Pancreas (tissue), 10 donors: ENCODE measurements at regions not wholly inside any gene's neighbourhood (a gene's known extent, or its start where the extent isn't known, plus 50 kb on each side); places are given as distances from the start of the nearest gene placed in this dataset.
A peak's percentile ranks its signal among the peaks of the same experiment; 100 is the strongest.

Source experiments
- ATAC-seq, 4 donors: fragments of 200-7000 bp; cut with Tn5 transposase; one replicate each; pipeline versions ENCODE4 v1.8.0 to v1.9.1; 2020; ENCODE audit warnings: mild to moderate bottlenecking in 4 of 4, moderate library complexity in 4 of 4
- DNase-seq, 6 donors: peaks; one replicate each; pipeline ENCODE4 v3.0.0-alpha.2; 2020
- FAIRE-seq: peaks from 2 replicates; lab custom pipeline; 2012; peaks lifted over from hg19 to GRCh38; lab: Jason Lieb, UNC
- H3K27ac ChIP-seq, 4 donors: fragments of 200-600 bp; sonication (generic); 1 replicate in 3 of 4; 2 replicates in 1 of 4; pipeline versions ENCODE4 v1.5.0 to v1.8.0; 2020
- H3K27me3 ChIP-seq, 4 donors: fragments of 200-600 bp; one replicate each; pipeline ENCODE4 v1.8.0; 2021
- H3K36me3 ChIP-seq, 3 donors: fragments of 200-600 bp; sonication (generic) in 1 of 3; one replicate each; pipeline versions ENCODE4 v1.5.0 to v1.8.0; 2020 to 2021
- H3K4me1 ChIP-seq, 3 donors: fragments of 200-600 bp; one replicate each; pipeline ENCODE4 v1.8.0; 2021
- H3K4me3 ChIP-seq, 4 donors: fragments of 200-600 bp; sonication (generic) in 2 of 4; one replicate each; pipeline versions ENCODE4 v1.5.0 to v1.8.0; 2020 to 2021
- H3K9me3 ChIP-seq, 4 donors: fragments of 200-600 bp; one replicate each; pipeline ENCODE4 v1.8.0; 2021
- CTCF ChIP-seq, 4 donors: fragments of 200-600 bp; sonication (generic) in 3 of 4; IDR thresholded peaks; one replicate each; pipeline versions ENCODE4 v1.5.0 to v1.8.0; 2021; ENCODE audit warnings: antibody characterized with exemption in 4 of 4
- WGBS, 2 donors: extraction: QIAGEN DNeasy Blood & Tissue Kit; methylation state at CpG; one replicate each; pipeline ENCODE4 v1.1.7; 2013; 5-methylcytosine and 5-hydroxymethylcytosine counted together
- intact Hi-C, 3 donors: fragments of 100-400 bp; cut with DNase I; formaldehyde crosslinking; loops; one replicate each; pipeline versions ENCODE4 v1.11.1 to v1.14.2; 2022
- donor health status: healthy with polysubstance abuse.
- donor health status: DM: no; HTN: no; CAD: no; lungs with moderate emphysema.
- donor health status: DM: no; HTN: no; CAD: no.
- donor health status: control.
- donor health status: control.
- donor health status: Bipolar disorder and iron deficiency.
- donor health status: DM: yes; HTN: yes; CAD: no.
- donor health status: DM: no; HTN: no; CAD: no.
- donor health status: DM: no; HTN: no; CAD: no.
- donor health status: DM: yes; HTN: yes; CAD: no.

GRCh38 chr16:65774350-65774749 is 592.1 kb upstream of the CDH5 start:
- Histone ChIP-seq H3K27ac (no peak overlapping the region), H3K4me3 (no peak overlapping the region), H3K9me3 (no peaks in the 10 kb centered on the region), H3K4me1 (no peaks in the 10 kb centered on the region), H3K36me3 (no peaks in the 10 kb centered on the region), H3K27me3 (no peaks in the 10 kb centered on the region)
- DNase-seq (no peak), FAIRE-seq (no peak), ATAC-seq (no peak)
- intact Hi-C loops, result no loop called here
- 51 to 61% methylated on average over 3 of the region's 3 CpGs for WGBS, 2 donors
- no peak for TF ChIP-seq CTCF (IDR thresholded peaks at IDR 0.05)

GRCh38 chr16:65773301-65773874 is 593.1 kb upstream of the CDH5 start:
- 35 to 39% methylated on average over 10 of the region's 10 CpGs for WGBS, 2 donors
- ATAC-seq (no peak), DNase-seq (no peak), FAIRE-seq (no peak)
- no peak overlapping the region for H3K27ac ChIP-seq
- H3K9me3 ChIP-seq, result no peaks in the 10 kb centered on the region
- intact Hi-C loops, result no loop called here
- no peaks in the 10 kb centered on the region for H3K27me3 ChIP-seq
- no peak for TF ChIP-seq CTCF (IDR thresholded peaks at IDR 0.05)
- no peaks in the 10 kb centered on the region for H3K4me1 ChIP-seq
- no peak overlapping the region for H3K4me3 ChIP-seq
- H3K36me3 ChIP-seq, result no peaks in the 10 kb centered on the region

GRCh38 chr16:65772134-65772732 is 594.3 kb upstream of the CDH5 start:
- Histone ChIP-seq H3K27me3 (no peaks in the 10 kb centered on the region), H3K27ac (no peak overlapping the region), H3K4me1 (no peaks in the 10 kb centered on the region), H3K36me3 (no peaks in the 10 kb centered on the region), H3K4me3 (no peak overlapping the region), H3K9me3 (no peaks in the 10 kb centered on the region)
- no peak for ATAC-seq
- intact Hi-C loops, result no loop called here
- TF ChIP-seq CTCF (IDR thresholded peaks at IDR 0.05), result no peak
- FAIRE-seq, result no peak
- 62 to 66% methylated on average over 5 of the region's 5 CpGs for WGBS, 2 donors
- DNase-seq, result peak in 1 of 6 donors; percentile 24

GRCh38 chr16:65771707-65772106 is 594.8 kb upstream of the CDH5 start:
- FAIRE-seq (no peak), ATAC-seq (no peak), DNase-seq (no peak)
- Histone ChIP-seq H3K9me3 (no peaks in the 10 kb centered on the region), H3K27ac (no peak overlapping the region), H3K36me3 (no peaks in the 10 kb centered on the region), H3K4me3 (no peak overlapping the region), H3K27me3 (no peaks in the 10 kb centered on the region), H3K4me1 (no peaks in the 10 kb centered on the region)
- TF ChIP-seq CTCF (IDR thresholded peaks at IDR 0.05), result no peak
- intact Hi-C loops, result no loop called here
- 6 to 13% methylated on average over 1 of the region's 1 CpG for WGBS, 2 donors

GRCh38 chr16:65770752-65771151 is 595.7 kb upstream of the CDH5 start:
- DNase-seq, result no peak
- H3K4me1 ChIP-seq, result no peaks in the 10 kb centered on the region
- no peaks in the 10 kb centered on the region for H3K9me3 ChIP-seq
- no peak for FAIRE-seq
- TF ChIP-seq CTCF (IDR thresholded peaks at IDR 0.05), result no peak
- 82 to 88% methylated on average over 1 of the region's 1 CpG for WGBS, 2 donors
- H3K4me3 ChIP-seq, result no peak overlapping the region
- H3K36me3 ChIP-seq, result no peaks in the 10 kb centered on the region
- no peak overlapping the region for H3K27ac ChIP-seq
- no peak for ATAC-seq
- intact Hi-C loops, result no loop called here
- H3K27me3 ChIP-seq, result no peaks in the 10 kb centered on the region
